ENCODE measurements at regions not wholly inside any gene's neighbourhood (a gene's known extent, or its start where the extent isn't known, plus 50 kb on each side); places are given as distances from the start of the nearest gene placed in this dataset.
"Not testable (repeated sequence)": the region's sequence is repeated elsewhere in the genome, so short reads cannot be mapped to it uniquely, and the experiment has no call there.

DNA sequence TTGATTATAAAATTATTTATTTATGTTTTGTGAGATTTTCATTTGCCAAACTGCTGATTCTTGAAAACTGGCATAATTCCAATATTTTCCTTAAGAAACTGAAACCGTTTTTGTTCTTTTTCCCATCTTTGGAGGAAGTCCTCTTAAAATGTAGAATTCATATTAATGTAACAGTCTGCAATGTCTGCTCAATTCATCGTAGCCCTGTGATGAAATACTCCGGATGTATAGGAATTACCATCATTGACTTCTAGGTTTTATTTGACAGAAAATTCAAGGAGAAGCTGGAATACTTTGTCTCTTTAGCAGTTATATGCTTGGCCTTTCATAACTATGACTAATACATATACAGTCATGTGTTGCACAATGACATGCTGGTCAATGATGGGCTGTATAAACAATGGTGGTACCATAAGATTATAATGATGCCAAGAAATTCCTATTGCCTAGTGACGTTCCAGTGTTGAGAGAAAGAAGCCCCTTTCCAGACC is 185.0 kb upstream of the GPRIN3 start:
- peaks cover 3% of the 10 kb centered on the region for H3K27me3 Mint-ChIP-seq
- H3K9me3 Mint-ChIP-seq (ENCODE audit: low read depth): no peaks in the 10 kb centered on the region
- H3K4me3 Mint-ChIP-seq: no peak overlapping the region
- CTCF ChIA-PET: no interaction called here
- ATAC-seq (no peak), DNase-seq (no peak)
- H3K36me3 Mint-ChIP-seq: no peaks in the 10 kb centered on the region
- no peak overlapping the region for H3K27ac Mint-ChIP-seq
- no peaks in the 10 kb centered on the region for H3K4me1 Mint-ChIP-seq

DNA sequence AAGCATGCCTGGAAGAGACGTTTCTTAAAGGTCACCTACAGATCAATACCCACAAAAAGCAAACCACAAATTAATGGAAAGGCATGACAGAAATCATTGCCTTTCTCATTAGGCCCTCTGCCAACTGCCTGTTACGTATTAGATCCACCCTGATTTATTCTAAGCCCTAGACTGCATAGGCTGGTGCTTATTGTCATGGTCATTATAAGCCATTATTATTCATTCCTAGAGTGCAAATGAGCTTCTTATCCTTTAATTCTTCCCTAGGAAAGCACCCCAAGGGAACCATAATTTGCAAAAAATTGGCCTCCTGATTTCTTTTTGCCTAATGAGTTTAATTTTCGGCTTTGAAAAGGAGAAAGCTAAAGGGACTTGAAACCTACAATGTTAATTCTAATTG is 184.2 kb upstream of the GPRIN3 start:
- H3K4me1 Mint-ChIP-seq: no peaks in the 10 kb centered on the region
- ATAC-seq (no peak), DNase-seq (no peak)
- H3K9me3 Mint-ChIP-seq (ENCODE audit: low read depth): no peaks in the 10 kb centered on the region
- no peaks in the 10 kb centered on the region for H3K36me3 Mint-ChIP-seq
- H3K27ac Mint-ChIP-seq: no peak overlapping the region
- H3K4me3 Mint-ChIP-seq: no peak overlapping the region
- no peaks in the 10 kb centered on the region for H3K27me3 Mint-ChIP-seq
- CTCF ChIA-PET: interaction anchor here (0.6 kb wide), 1 partner anchor 546 kb away, joined by 3 read pairs; no protein-coding TSS in a partner anchor

DNA sequence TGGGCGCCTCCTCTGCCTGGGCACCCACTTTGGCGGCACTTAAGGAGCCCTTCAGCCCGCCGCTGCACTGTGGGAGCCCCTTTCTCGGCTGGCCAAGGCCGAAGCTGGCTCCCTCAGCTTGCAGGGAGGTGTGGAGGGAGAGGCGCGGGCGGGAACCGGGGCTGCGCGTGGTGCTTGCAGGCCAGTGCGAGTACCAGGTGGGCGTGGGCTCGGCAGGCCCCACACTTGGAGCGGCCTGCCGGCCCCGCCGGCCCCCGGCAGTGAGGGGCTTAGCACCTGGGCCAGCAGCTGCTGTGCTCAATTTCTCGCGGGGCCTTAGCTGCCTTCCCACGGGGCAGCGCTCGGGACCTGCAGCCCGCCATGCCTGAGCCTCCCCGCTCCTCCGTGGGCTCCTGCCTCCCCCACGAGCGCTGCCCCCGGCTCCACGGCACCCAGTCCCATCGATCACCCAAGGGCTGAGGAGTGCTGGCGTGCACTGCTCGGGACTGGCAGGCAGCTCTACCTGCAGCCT is 182.4 kb upstream of the GPRIN3 start:
- not testable (repeated sequence) for H3K9me3 Mint-ChIP-seq (ENCODE audit: low read depth)

DNA sequence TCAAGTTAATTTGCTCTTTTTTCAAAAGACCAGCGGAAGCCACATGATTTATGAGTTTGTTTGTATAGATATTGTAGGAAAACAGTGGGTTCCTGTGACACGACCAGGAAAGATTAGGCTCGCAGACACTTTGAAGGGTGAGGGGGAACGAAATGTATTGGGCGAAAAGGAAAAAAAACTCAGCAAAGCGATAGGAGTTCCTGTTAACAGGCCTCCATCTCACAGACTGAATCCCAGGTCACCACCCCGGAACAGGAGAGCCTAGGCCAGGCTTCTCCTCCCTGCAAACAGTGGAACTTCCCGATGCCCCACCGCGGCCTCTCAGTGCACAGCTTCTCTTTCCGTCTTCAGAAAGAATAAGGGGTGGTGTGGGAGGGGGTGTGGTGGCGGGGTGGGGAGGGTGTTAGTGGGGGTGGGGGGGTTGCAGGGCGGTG is 181.8 kb upstream of the GPRIN3 start:
- Mint-ChIP-seq H3K4me3 (no peak overlapping the region), H3K4me1 (no peaks in the 10 kb centered on the region), H3K27me3 (no peaks in the 10 kb centered on the region), H3K9me3 (ENCODE audit: low read depth) (no peaks in the 10 kb centered on the region), H3K27ac (no peak overlapping the region), H3K36me3 (no peaks in the 10 kb centered on the region)
- DNase-seq (no peak), ATAC-seq (no peak)
- CTCF ChIA-PET: no interaction called here

More for the DNA sequence above, 182.4 kb upstream of the GPRIN3 start:
- H3K4me1 Mint-ChIP-seq, H3K27me3 Mint-ChIP-seq, DNase-seq, H3K36me3 Mint-ChIP-seq, H3K4me3 Mint-ChIP-seq, H3K27ac Mint-ChIP-seq, CTCF ChIA-PET, ATAC-seq: not testable (repeated sequence)

GRCh38 chr4:89488736-89489135 is 181.1 kb upstream of the GPRIN3 start:
- ATAC-seq: no peak
- H3K9me3 Mint-ChIP-seq (ENCODE audit: low read depth): no peaks in the 10 kb centered on the region
- no peak overlapping the region for H3K4me3 Mint-ChIP-seq
- no peaks in the 10 kb centered on the region for H3K36me3 Mint-ChIP-seq
- H3K4me1 Mint-ChIP-seq: no peaks in the 10 kb centered on the region
- DNase-seq: no peak
- no peak overlapping the region for H3K27ac Mint-ChIP-seq
- H3K27me3 Mint-ChIP-seq: no peaks in the 10 kb centered on the region
- CTCF ChIA-PET: no interaction called here

GRCh38 chr4:89486673-89487072 is 179.1 kb upstream of the GPRIN3 start:
- H3K4me1 Mint-ChIP-seq: no peaks in the 10 kb centered on the region
- DNase-seq: no peak
- no peaks in the 10 kb centered on the region for H3K36me3 Mint-ChIP-seq
- no peak overlapping the region for H3K4me3 Mint-ChIP-seq
- CTCF ChIA-PET: no interaction called here
- peaks cover 3% of the 10 kb centered on the region for H3K27me3 Mint-ChIP-seq
- no peak for ATAC-seq
- no peak overlapping the region for H3K27ac Mint-ChIP-seq
- H3K9me3 Mint-ChIP-seq (ENCODE audit: low read depth): no peaks in the 10 kb centered on the region

DNA sequence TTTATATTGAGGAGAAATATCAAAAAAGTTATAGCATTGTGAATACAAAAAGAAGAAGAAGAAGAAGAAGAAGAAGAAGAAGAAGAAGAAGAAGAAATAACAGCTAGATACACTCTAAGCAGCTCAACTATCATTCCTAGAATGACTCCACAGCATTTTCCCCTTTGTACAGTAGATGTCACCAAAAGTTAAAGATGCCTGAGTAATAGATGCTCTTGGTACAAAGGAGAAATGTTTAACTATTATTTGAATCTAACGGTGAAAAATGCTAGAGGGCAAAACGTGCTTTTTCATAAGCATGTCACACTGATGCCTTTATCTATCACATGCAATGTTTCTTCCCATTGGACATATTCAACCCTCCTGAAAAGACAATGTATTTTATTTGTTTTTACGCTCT is 178.4 kb upstream of the GPRIN3 start:
- H3K27ac Mint-ChIP-seq: no peak overlapping the region

DNA sequence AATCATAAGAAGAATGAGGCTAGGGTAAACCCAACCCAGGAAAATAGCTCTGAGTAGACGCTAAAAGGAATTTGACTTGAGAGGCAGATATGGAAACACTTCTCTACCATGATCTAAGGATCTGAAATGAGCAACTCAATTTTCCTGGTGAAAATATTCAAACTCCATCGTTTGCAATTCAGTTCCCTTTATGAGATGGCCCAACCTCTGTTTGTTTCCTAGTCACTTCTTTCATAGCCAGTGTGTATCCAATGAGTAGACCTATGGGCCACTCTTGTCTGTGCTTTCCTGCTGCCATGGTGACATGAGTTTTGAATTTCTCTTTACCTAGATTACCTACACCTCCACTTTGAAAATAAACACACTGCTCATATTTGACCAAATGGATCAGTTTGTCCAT is 176.2 kb upstream of the GPRIN3 start:
- ATAC-seq: no peak
- no peak for DNase-seq
- Mint-ChIP-seq H3K9me3 (ENCODE audit: low read depth) (no peaks in the 10 kb centered on the region), H3K27me3 (peaks cover 13% of the 10 kb centered on the region), H3K27ac (no peak overlapping the region), H3K4me1 (no peaks in the 10 kb centered on the region), H3K36me3 (no peaks in the 10 kb centered on the region), H3K4me3 (no peak overlapping the region)
- CTCF ChIA-PET: no interaction called here

More for the DNA sequence above, 178.4 kb upstream of the GPRIN3 start:
- Mint-ChIP-seq H3K4me1 (no peaks in the 10 kb centered on the region), H3K27me3 (peaks cover 3% of the 10 kb centered on the region), H3K4me3 (no peak overlapping the region), H3K9me3 (ENCODE audit: low read depth) (no peaks in the 10 kb centered on the region), H3K36me3 (no peaks in the 10 kb centered on the region)
- CTCF ChIA-PET: interaction anchor here (0.9 kb wide), 1 partner anchor 413 kb away, joined by 3 read pairs; no protein-coding TSS in a partner anchor
- DNase-seq (no peak), ATAC-seq (peak; percentile 39)

- Mint-ChIP-seq H3K4me1 (no peaks in the 10 kb centered on the region), H3K36me3 (no peaks in the 10 kb centered on the region), H3K9me3 (ENCODE audit: low read depth) (no peaks in the 10 kb centered on the region), H3K4me3 (no peak overlapping the region), H3K27ac (no peak overlapping the region), H3K27me3 (peaks cover 16% of the 10 kb centered on the region)
- no peak for DNase-seq
- ATAC-seq: no peak
- CTCF ChIA-PET: interaction anchor here (1.2 kb wide), 1 partner anchor 257 kb away, joined by 6 read pairs; no protein-coding TSS in a partner anchor
Observed at GRCh38 chr4:89482926-89483595, 175.5 kb upstream of the GPRIN3 start.

- DNase-seq (no peak), ATAC-seq (peak; percentile 57)
- Mint-ChIP-seq H3K27me3 (peaks cover 16% of the 10 kb centered on the region), H3K36me3 (no peaks in the 10 kb centered on the region), H3K4me1 (no peaks in the 10 kb centered on the region), H3K27ac (no peak overlapping the region), H3K9me3 (ENCODE audit: low read depth) (no peaks in the 10 kb centered on the region), H3K4me3 (no peak overlapping the region)
- CTCF ChIA-PET: interaction anchor here (1.2 kb wide), 1 partner anchor 256 kb away, joined by 6 read pairs; no protein-coding TSS in a partner anchor
Observed at GRCh38 chr4:89482251-89482650, 174.7 kb upstream of the GPRIN3 start.

GRCh38 chr4:89469930-89470375 is 162.4 kb upstream of the GPRIN3 start:
- Mint-ChIP-seq H3K36me3 (peaks cover 5% of the 10 kb centered on the region), H3K4me1 (peaks cover 14% of the 10 kb centered on the region), H3K4me3 (peak overlapping the region; percentile 9), H3K9me3 (ENCODE audit: low read depth) (no peaks in the 10 kb centered on the region), H3K27ac (peak overlapping the region; percentile 30), H3K27me3 (peaks cover 10% of the 10 kb centered on the region)
- peak; percentile 56 for DNase-seq
- CTCF ChIA-PET: no interaction called here
- peak; percentile 96 for ATAC-seq

DNA sequence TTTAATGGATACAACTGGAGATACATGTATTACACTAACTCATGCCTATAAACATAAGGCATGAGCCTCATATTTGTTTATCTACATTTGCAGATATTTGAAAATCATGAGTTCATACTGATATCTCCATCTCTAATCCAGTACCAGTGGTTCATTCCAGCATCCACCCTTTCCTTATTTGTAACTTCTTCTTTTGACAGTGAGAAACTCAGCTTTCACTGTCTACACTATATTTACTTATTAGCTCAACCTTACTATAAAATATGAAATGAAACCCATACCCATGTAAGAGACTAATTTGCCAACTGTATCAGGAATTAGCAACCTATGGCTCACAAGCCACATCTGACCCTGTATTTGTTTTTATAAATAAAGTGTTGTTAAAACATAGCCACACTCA is 161.9 kb upstream of the GPRIN3 start:
- Mint-ChIP-seq H3K36me3 (peaks cover 5% of the 10 kb centered on the region), H3K9me3 (ENCODE audit: low read depth) (no peaks in the 10 kb centered on the region), H3K27ac (peak overlapping the region; percentile 30), H3K4me3 (no peak overlapping the region), H3K4me1 (peaks cover 14% of the 10 kb centered on the region), H3K27me3 (peaks cover 10% of the 10 kb centered on the region)
- ATAC-seq: no peak
- CTCF ChIA-PET: no interaction called here
- DNase-seq: no peak

GRCh38 chr4:89468602-89469001 is 161.0 kb upstream of the GPRIN3 start:
- CTCF ChIA-PET: no interaction called here
- Mint-ChIP-seq H3K27me3 (peaks cover 10% of the 10 kb centered on the region), H3K27ac (no peak overlapping the region), H3K36me3 (peaks cover 5% of the 10 kb centered on the region), H3K4me3 (no peak overlapping the region), H3K4me1 (peaks cover 14% of the 10 kb centered on the region), H3K9me3 (ENCODE audit: low read depth) (no peaks in the 10 kb centered on the region)
- DNase-seq (no peak), ATAC-seq (no peak)

DNA sequence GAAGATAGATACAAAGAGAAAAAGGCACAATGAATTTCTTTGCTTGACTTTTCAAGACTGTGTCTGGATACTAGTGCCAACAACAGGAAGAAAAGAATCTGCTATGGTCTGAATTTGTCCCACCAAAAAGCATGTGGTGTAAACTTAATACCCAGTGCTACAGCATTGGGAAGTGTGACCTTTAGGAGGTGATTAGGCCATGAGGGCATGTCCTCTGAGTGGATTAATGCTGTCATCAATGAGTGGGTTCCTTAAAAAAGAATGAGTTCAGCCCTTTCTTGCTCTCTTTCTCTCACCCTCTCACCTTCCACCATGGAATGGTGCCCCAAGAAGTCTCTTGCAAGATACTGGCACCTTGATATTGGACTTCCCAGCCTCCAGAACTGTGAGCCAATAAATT is 155.7 kb upstream of the GPRIN3 start:
- no peak for DNase-seq
- ATAC-seq: no peak
- Mint-ChIP-seq H3K36me3 (no peaks in the 10 kb centered on the region), H3K4me3 (no peak overlapping the region), H3K27ac (no peak overlapping the region), H3K4me1 (no peaks in the 10 kb centered on the region), H3K9me3 (ENCODE audit: low read depth) (no peaks in the 10 kb centered on the region), H3K27me3 (peaks cover 13% of the 10 kb centered on the region)
- CTCF ChIA-PET: no interaction called here

Data from activated CD8-positive, alpha-beta memory T cell treated with anti-CD3 and anti-CD28 coated beads, Interleukin-2, amount 10 ng/mL, durations not matched to agents 7 days and 5 days (primary cell).